ENCODE measurements at regions not wholly inside any gene's neighbourhood (a gene's known extent, or its start where the extent isn't known, plus 50 kb on each side); places are given as distances from the start of the nearest gene placed in this dataset.
A peak's percentile ranks its signal among the peaks of the same experiment; 100 is the strongest.

- Histone ChIP-seq H2BK20ac (ENCODE audit: low read depth, low read length) (no peak overlapping the region), H3K23ac (ENCODE audit: low read depth, low read length) (no peak overlapping the region), H3K4me1 (ENCODE audit: control insufficient read depth, insufficient read depth, low read length) (no peaks in the 10 kb centered on the region), H3K79me1 (ENCODE audit: low read depth in 1 of 2, low read length in 2 of 2) (no peaks in the 10 kb centered on the region), H4K8ac (ENCODE audit: low read depth in 2 of 2, low read length in 2 of 2) (no peak overlapping the region), H2BK120ac (ENCODE audit: low read depth, low read length) (no peak overlapping the region), H3K4ac (ENCODE audit: low read depth, low read length) (no peak overlapping the region), H2AK5ac (ENCODE audit: low read depth, low read length) (no peak overlapping the region), H2AFZ (replicated peaks; ENCODE audit: low read length, poor library complexity) (no peak overlapping the region), H3K9me3 (ENCODE audit: control insufficient read depth, insufficient read depth, low read length) (peaks cover 37% of the 10 kb centered on the region), H3K4me2 (ENCODE audit: low read depth, low read length) (no peak overlapping the region), H2AK9ac (replicated peaks; ENCODE audit: low read depth, low read length, poor library complexity) (peak overlapping the region; percentile 42), H3K9me1 (ENCODE audit: insufficient read depth, low read length) (no peaks in the 10 kb centered on the region), H4K91ac (ENCODE audit: insufficient read depth, low read depth, low read length) (no peak overlapping the region), H4K20me1 (ENCODE audit: insufficient read depth, low read length) (no peaks in the 10 kb centered on the region), H4K5ac (ENCODE audit: low read depth, low read length) (no peak overlapping the region), H2BK5ac (ENCODE audit: low read depth, low read length, poor library complexity, severe bottlenecking) (no peak overlapping the region), H3K56ac (ENCODE audit: extremely low read depth, insufficient read depth, low read length) (no peak overlapping the region), H3K27ac (ENCODE audit: insufficient read depth, low read length) (no peak overlapping the region), H3K18ac (ENCODE audit: low read depth, low read length) (no peak overlapping the region), H2BK15ac (ENCODE audit: low read depth, low read length) (no peak overlapping the region), H3K36me3 (ENCODE audit: control insufficient read depth, insufficient read depth, low read length) (no peaks in the 10 kb centered on the region), H3K27me3 (ENCODE audit: control insufficient read depth, insufficient read depth, low read length) (no peaks in the 10 kb centered on the region), H3K9ac (ENCODE audit: low read depth, low read length) (no peak overlapping the region), H3K4me3 (ENCODE audit: insufficient read depth, low read depth, low read length) (no peak overlapping the region), H3K14ac (replicated peaks; ENCODE audit: low read depth, low read length) (no peak overlapping the region)
- TF ChIP-seq BHLHE40 (IDR thresholded peaks at IDR 0.05; ENCODE audit: low read depth, low read length): no peak
- ChIA-PET POLR2A (ENCODE audit: unreplicated experiment) (no interaction called here), CTCF (no interaction called here)
- WGBS, 2 experiments (ENCODE audit: extremely low coverage in 2 of 2, insufficient read length in 1 of 2): 65% methylated on average over 4 of the region's 9 CpGs; no CpG with 5 or more reads in 1 of the 2 experiments
- dilution Hi-C loops (cut with HindIII; ENCODE audit: low sequenced_read_pairs, unreplicated experiment): no loop called here
- in situ Hi-C loops (cut with MboI; ENCODE audit: low sequenced_read_pairs): no loop called here
- DNase-seq (no peak), ATAC-seq (ENCODE audit: low read depth) (no peak)
- intact Hi-C loops (cut with micrococcal nuclease): no loop called here
- no TSS peak for BruUV-seq (replicated peaks)
Measured at GRCh38 chr14:99079061-99079727, 192.8 kb downstream of the BCL11B start.

Measured in IMR-90 (cell line).